HG02571 (cell line): ENCODE measurements at regions not wholly inside any gene's neighbourhood (a gene's known extent, or its start where the extent isn't known, plus 50 kb on each side); places are given as distances from the start of the nearest gene placed in this dataset.

Experiments used
- ATAC-seq: cut with Tn5 transposase; IDR thresholded peaks from one replicate; pipeline ENCODE4 v1.9.1; 2021; ENCODE audit warnings: mild to moderate bottlenecking, moderate library complexity; ENCODE audit not compliant: unreplicated experiment

DNA sequence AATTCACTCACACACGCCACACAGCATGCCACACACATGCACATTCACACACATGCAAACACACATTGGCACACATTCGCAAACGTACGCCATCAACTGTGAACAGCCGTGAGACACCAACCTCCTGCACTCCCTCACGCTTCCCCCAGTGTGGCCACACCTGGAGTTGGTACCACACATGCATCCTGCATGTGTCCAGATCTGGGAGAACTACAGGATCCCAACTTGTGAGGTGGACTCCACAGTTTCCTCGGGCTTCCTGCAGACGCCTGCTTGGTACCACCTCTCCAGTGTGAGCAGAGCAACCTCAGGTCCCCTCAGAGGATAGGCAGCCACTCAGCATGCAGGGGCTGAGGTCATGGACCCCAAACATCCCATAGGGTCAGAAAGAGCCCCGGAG is 239.0 kb downstream of the EIPR1 start:
- no peak for ATAC-seq

DNA sequence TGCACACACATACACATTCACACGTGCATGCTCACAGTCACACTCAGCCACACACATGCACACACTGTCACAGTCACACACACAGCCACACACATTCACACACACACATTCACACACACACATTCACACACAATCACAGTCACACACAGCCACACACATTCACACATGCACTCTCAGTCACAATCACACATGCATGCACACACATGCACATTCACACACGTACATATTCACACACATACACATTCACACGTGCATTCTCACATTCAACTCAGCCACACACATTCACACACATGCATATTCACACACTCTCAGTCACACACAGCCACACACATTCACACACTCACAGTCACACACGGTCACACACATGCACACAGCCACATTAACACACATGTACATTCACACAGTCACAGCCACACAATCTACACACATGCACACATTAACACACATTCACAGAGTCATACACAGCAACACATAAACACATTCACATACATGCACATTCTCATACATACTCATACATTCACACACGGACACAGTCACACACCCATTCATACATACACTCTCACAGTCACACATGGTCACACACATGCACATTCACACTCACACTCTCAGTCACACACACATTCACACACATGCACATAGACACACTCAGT is 239.8 kb downstream of the EIPR1 start:
- ATAC-seq: no peak

DNA sequence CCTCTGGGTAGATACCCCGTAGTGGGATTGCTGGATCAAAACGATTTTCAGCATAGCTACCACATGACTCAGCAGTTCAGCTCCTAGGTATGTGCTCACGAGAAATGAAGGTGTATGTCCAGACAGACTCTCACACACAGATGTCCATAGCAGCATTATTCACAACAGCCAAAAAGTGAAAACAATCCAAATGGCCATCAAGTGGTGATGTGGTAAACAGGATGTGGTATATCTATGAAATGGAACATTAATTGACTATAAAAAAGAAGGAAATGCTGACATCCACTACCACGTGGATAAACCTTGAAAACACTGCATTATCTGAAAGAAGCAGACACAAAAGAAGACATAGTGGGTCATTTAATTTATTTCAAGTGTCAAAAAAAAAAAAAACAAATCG is 241.9 kb downstream of the EIPR1 start:
- no peak for ATAC-seq

DNA sequence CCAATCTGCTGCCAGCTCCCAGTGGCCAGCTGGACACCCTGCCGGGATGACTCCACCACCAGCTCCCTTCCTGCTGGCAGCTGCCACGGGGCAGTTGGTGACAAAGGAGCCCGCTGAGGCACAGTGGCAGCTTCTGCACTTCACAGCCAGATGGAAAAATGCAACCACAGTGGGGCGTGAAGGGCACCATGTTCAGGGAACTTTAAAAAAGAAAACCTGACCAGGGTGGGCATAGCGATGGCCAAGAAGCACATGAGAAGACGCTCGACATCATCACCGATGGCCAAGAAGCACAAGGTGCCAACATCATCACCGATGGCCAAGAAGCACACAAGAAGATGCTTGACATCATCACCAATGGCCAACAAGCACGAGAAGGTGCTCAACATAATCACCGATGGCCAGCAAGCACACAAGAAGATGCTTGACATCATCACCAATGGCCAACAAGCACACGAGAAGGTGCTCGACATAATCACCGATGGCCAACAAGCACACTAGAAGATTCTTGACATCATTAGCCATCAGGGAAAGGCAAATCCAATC is 243.5 kb downstream of the EIPR1 start:
- no peak for ATAC-seq

DNA sequence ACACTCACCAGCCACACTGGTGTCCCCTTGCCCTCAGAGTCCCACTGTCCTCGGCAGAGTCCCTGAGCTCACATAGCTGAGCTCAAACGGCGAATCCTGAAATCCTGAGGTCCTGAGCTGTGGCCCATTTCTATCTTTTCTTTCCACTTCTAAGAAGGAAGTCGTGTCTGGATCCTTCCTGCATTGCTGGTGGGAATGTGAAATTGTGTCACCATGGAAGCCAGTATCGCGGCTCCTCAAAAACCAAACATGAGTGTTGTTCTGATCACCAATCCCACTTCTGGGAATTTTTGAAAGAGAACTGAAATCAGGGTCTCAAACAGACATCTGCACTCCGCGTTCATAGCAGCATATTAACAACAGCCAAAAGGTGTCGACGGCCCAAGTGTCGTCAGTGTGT is 244.7 kb downstream of the EIPR1 start:
- no peak for ATAC-seq

DNA sequence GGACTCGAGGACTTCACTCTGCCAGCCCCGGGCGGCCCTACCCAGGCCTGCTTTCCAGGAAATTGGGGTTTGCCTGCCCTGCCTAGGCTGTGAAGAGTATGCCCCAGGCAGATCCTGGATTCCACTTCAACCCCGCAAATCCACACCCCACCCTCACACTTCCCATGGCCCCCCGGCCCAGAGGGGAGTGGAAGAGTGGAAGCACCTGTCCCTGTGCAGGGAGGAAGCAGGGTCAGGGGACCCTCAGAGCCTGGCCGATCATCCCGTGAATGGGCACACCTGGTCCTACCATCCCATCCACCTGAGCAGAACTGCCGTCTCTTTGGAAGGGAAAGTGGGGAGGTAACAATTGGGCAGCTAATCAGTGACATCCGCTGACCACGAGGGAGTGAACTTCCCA is 245.2 kb downstream of the EIPR1 start:
- no peak for ATAC-seq

DNA sequence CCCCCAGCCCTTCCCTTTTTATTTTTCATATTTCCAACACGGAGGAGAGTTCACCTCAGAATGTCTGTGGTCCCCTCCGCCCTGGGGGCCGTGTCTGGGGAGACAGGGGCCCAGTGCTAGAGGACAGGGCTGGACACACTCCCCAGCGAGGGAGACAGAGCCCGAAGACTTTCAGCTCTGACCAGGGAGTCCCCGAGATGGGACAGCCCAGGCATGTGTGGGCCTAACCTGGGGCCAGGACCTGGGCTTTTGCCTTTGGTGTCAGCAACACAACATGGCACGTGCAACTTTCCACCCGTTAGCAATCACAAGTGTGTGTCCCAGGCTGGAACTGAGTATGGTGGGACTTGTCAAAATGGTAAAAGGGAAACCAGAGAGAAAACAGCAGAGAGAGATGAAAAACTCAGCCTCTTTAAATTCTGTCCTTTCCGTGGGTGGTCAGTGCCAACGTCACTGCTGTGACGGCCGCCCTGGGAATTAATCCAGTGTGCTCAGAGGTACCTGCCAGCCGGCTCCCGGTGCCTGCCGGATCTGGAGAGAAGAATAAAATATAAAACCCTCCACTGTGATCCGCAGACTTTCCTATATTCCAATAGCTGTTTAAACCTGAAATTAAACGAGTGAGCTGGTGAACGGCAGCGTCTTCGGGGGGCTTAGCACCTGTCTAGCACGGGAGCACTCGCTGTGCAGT is 245.8 kb downstream of the EIPR1 start:
- ATAC-seq: no peak

DNA sequence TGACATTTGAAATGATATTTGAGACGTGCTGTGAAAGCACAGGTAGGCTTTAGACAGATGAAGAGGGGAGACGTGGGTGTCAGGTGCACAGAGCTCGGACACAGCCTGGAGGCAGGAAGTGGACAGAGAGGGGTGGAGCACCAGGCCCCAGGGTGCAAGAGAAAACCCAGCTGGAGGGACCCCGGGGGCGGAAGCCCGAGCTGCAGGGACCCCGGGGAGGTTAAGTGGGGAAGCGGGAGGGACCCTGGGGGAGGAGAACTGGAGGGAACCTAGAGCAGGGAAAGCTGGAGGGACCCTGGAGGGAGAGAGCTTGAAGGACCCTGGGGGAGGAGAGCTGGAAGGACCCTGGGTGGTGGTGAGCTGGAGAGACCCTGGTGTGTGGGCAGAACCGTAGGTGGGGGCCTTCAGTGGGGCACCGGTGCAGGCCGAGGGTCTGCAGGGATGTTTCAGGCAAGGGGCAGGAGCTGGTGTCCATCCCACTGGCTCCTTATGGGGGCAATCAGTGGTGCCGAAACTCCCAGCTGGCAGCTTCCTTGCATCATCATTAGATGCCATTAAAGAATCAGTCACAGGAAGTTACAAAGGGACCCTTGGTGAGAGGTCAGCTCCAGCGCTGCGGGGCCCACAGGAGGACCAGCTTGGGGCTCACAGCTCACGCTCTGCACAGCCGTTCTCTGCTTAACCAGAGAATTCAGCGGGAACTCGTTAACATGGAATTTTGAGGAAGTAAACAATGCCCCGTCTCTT is 246.6 kb downstream of the EIPR1 start:
- no peak for ATAC-seq

DNA sequence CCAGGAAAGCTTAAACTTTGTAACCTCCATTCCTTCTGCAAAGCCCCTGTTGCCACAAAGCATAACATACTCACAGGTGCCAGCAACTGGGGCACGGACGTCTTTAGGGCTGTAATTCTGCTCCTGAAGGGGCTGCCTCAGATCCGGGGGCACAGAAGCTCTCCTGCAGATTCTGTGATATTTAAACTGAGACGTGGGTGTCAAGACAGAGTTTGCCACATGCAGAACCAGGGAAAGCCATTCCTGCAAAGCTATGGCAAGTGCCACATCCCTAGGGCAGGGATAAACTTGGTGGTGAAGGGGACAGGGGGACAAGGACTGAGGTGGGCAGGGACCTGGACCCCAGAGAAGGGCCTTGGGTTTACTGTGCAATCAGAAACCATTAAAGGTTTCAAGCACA is 247.2 kb downstream of the EIPR1 start:
- no peak for ATAC-seq

DNA sequence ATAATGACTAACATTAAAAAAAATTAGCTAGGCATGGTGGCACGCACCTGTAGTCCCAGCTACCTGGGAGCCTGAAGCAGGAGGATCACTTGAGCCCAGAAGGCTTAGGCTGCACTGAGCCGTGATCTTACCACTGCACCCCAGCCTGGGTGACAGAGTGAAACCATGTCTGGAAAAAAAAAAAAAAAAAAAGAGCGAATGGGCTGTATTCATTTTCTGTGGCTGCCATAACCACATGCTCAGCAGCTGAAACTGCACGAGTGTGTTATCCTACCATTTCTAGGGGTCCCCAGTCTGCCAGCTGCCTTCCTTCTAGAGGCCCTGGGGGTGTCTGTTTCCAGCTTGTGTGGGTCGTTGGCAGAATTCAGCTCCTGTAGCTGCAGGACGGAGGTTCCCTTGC is 247.8 kb downstream of the EIPR1 start:
- no peak for ATAC-seq

DNA sequence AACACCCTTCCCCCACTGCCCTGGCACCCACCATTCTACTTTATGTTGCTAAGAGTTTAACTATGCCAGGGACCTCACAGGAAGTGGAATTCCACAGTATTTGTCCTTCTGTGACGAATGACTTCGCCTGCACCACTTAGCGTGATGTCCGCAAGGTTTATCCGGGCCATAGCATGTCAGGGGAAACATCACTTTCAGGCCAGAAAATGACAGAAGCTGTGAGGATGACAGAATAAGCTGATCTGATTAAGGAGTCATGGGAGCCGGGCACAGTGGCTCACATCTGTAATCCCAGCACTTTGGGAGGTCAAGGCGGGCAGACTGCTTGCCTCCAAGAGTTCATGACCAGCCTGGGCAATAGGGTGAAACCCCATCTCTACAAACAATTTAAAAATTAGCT is 248.8 kb downstream of the EIPR1 start:
- ATAC-seq: no peak

DNA sequence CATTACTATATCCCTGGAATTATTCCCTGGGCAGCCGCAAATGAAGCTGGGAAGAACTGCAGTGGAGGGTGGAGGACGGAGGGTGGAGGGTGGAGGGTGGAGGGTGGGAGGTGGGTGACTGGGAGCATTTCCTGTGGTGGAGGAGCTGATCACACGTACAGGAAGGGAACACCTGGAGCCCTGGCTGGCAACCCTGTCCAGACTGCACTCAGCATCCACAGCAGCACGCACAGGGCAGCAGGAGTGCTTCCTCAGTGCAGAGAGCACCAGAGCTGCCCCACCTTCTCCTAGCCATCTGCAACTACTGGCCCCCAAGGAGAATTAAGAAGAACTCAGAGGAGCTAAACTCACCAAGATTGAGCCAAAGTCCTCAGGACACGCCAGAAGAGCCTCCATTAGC is 249.9 kb downstream of the EIPR1 start:
- no peak for ATAC-seq

DNA sequence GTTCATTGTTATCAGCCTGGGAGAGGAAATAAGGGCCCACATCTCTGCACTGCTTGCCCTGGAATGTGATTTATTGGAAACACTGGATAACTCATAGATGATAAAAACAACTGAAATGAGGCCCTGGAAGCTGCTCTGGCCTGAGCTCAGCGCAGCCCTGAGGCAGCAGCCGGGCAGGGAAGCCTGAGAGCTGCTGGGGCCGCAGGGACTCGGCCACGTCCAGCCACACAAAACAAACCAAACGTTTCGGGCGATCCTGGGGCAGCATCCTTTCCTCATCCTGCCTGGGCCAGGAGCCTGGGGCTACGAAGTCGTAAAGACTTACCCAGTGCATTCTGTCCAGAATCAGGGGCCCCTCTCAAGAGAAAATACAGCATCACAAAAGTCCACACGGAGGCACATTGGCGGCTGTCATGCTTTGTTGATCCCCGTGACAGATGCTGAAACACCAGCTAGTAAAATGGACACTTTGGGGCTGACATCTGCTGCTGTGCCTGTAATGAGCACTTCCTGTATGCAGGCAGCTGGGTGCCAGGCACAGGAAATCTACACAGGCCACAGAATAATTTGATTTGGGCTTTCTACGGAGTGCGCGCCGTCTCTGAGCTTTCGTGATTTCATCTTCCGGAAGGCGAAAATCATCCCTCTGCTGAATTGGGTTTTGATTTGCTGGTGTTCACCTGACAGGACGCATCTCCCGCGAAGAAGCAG is 250.6 kb downstream of the EIPR1 start:
- ATAC-seq: no peak

DNA sequence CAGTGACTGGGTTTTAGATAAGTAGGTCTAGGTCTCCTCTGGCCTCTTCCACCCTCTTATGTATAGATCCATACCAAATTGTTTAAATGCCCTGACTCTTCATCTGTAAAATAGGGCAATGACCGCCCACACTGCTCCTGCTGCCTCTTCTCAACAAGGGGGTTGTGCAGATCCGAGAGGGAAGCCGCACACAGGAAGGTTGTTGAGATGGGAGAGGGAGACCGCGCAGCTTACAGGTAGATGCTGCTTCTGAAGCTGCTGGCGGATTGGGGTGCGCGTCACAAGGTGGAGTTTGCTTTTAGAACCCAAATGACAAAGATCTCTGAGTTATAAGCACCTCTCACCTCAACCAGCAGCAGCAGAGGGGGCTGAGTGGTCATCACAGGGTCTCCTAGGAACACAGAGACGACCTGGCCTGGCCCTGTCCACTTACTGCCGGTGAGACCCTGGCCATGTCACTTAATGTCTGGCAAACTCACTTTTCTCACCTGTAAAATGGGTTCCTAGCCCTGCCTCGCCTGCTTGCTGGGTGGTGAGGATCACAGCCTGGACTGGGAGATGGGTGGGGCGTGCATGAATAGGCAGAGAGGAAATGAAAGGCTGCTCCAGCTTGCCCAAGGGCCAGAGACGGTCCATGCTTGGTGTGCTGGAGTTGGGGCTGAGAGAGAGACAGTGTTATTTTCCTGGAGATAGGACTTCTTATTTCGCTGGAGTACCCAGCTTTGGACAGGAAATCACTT is 251.3 kb downstream of the EIPR1 start:
- no peak for ATAC-seq

DNA sequence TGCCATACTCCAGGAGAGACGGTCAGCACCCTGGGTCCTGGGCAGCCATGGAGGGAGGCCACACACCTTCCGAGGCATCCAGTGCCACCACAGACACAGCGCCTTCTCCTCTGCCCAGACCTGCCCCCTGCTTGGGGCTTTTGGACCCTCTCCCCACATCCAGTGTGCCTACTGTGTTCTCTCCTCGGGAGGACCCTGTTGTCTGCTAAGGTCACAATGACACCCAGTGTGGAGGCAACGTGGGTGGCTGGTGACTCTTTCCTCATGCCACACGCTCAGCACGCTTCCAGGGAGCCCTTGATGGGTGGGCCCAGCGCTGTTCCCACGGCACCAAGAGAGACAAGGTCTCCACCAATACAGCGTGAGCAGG is 251.9 kb downstream of the EIPR1 start:
- no peak for ATAC-seq

DNA sequence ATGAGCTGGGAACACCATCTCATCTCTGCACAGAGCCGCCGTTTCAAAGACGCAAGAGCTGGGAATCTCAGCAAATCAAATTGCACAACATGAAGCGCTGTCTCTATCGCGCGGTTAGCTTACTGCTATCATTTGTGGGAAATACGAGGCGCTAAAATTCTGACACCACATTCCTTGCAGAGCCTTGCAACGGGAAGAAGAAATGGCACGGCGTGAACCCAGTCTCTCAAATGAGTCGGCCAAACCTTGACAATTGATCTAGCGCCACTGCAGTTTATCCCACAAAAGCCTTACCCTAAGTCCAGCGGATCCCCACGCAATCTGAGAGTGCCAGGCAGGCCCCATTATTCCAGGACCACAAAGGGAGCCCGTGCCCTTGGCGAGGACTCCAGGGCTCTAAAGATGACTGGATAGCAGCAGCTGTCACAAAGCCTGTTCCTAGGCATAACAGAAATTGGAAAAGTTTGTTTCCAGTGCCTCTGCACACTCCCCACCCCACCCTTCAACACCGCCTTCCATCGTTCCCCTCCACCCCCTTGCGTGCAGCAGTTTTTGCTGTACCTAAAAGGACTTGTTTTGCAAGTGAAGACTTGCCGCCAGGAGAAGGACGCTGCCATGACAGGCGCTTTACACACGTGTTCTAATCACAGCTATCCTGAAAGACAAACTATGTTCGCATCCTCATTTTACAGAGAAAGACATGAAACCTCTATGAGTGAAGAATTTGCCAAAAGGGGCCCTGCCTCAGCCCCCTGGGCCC is 252.4 kb downstream of the EIPR1 start:
- ATAC-seq: no peak

DNA sequence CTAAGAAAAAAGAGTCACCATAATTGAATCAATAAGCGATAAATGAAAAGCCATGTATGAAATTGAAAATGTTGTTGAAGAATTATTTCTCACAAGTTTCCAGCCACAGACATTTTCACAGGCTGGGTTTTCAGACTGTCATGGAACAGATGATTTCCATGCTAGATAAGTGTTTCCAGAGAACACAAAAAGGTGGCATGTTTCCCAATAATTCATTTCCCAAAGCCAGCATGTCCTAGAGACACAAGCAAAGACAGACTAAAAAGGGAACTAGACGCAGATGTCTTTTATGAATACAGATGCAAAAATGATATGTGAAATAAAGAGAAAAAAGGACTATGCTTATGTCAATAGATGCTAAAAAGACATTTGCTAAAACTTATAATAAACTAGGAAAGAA is 255.1 kb downstream of the EIPR1 start:
- no peak for ATAC-seq

DNA sequence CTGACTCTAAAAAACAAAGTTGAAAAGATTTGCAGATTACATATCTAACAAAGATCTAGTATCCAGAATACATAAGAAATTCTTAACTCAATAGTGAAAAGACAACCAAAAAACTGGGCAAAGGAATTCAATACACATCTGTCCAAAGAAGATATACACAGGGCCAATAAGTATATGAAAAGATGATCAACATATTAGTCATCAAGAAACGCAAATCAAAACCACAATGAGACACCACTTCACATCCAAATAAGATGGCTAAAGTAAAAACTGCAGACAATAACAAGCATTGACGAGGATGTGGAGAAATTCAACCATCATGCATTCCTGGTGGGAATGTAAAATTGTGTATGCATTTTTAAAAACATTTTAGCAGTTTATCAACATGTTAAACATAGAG is 256.0 kb downstream of the EIPR1 start:
- no peak for ATAC-seq

DNA sequence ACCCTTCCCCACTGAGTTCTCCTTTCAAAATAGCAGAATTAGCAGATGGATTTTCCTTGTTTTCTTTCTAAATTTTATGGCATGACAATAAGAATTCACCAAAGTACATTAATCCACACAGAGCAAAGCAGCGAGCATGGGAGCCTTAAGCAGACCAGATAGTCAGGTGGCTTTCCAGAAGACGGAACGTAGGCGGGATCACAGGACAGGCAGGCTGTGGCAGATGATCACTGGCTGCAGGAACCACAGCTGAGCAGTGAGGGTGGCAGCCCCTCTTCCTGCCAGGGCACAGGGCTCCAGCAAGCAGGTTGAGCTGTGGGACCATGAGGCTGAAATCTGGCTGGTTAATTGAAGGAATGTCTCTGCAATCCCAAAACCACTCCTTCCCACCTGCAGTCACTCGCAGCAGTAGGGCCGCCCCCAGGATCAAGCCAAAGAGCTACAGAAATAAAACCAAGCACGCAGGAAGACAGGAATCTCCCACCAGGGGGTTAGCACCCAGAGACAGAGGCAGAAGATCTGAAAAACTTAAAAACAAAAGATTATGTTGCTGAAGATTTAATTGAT is 259.9 kb downstream of the EIPR1 start:
- no peak for ATAC-seq

DNA sequence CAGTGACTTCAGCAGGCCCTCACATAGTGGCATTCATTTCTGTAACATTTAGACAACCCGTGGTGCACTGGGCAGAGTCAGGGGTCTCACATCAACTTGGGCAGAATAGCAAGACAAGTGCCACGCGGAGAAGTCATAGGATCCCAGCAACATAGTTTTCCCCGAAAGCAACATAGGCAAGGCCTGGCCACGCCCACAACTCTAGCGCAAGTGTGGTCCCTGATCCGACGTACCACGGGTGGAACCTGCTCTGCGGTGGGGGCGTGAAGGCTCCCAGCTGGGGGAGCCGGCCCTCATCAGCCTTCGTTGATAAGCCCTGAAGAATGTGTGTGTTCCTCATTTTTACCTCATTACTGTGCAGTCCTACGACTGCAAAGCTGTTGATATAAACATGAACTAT is 261.2 kb downstream of the EIPR1 start:
- no peak for ATAC-seq
